Left ventricle myocardium inferior (tissue), 1 donor: ENCODE measurements at regions not wholly inside any gene's neighbourhood (a gene's known extent, or its start where the extent isn't known, plus 50 kb on each side); places are given as distances from the start of the nearest gene placed in this dataset.

Experiments
- DNase-seq: peaks from one replicate; pipeline ENCODE4 v3.0.0-alpha.2; 2020
- H3K27ac ChIP-seq: fragments of 200-600 bp; replicated peaks from 2 replicates; pipeline ENCODE4 v1.8.0; 2021
- H3K27me3 ChIP-seq: fragments of 200-600 bp; 2 replicates; pipeline ENCODE4 v1.8.0; 2021; ENCODE audit warnings: low read depth
- H3K36me3 ChIP-seq: fragments of 200-600 bp; 2 replicates; pipeline ENCODE4 v1.8.0; 2021
- H3K4me1 ChIP-seq: fragments of 200-600 bp; 2 replicates; pipeline ENCODE4 v1.8.0; 2021
- H3K4me3 ChIP-seq: fragments of 200-600 bp; 2 replicates; pipeline ENCODE4 v1.8.0; 2021; ENCODE audit warnings: mild to moderate bottlenecking, moderate library complexity
- H3K9me3 ChIP-seq: fragments of 200-600 bp; replicated peaks from 2 replicates; pipeline ENCODE4 v1.8.0; 2021
- CTCF ChIP-seq: fragments of 200-600 bp; IDR thresholded peaks from 2 replicates; pipeline ENCODE4 v1.8.0; 2021; ENCODE audit warnings: antibody characterized with exemption, mild to moderate bottlenecking, borderline replicate concordance
- intact Hi-C: fragments of 100-400 bp; cut with micrococcal nuclease; formaldehyde crosslinking; loops from one replicate; pipeline ENCODE4 v1.11.0; 2022
- donor health status: DM: no; HTN: yes; CAD: no; lungs with severe emphysema.

GRCh38 chr9:20028192-20028848, 239.5 kb upstream of the SLC24A2 start:
- Histone ChIP-seq H3K27ac (peak overlapping the region; percentile 71), H3K36me3 (no peaks in the 10 kb centered on the region), H3K27me3 (no peaks in the 10 kb centered on the region), H3K9me3 (no peaks in the 10 kb centered on the region), H3K4me1 (peaks cover 37% of the 10 kb centered on the region), H3K4me3 (no peak overlapping the region)
- TF ChIP-seq CTCF = no peak
- no peak for DNase-seq
- intact Hi-C loops = no loop called here

GRCh38 chr9:20023961-20024571, 235.2 kb upstream of the SLC24A2 start:
- Histone ChIP-seq H3K9me3 (peaks cover 7% of the 10 kb centered on the region), H3K36me3 (no peaks in the 10 kb centered on the region), H3K4me3 (no peak overlapping the region), H3K27ac (no peak overlapping the region), H3K4me1 (peaks cover 13% of the 10 kb centered on the region), H3K27me3 (no peaks in the 10 kb centered on the region)
- intact Hi-C loops = no loop called here
- TF ChIP-seq CTCF = no peak
- DNase-seq = no peak

- H3K27me3 ChIP-seq = no peaks in the 10 kb centered on the region
- H3K4me1 ChIP-seq = peaks cover 10% of the 10 kb centered on the region
- intact Hi-C loops = no loop called here
- DNase-seq = no peak
- peaks cover 7% of the 10 kb centered on the region for H3K9me3 ChIP-seq
- TF ChIP-seq CTCF = no peak
- H3K36me3 ChIP-seq = no peaks in the 10 kb centered on the region
- no peak overlapping the region for H3K27ac ChIP-seq
- no peak overlapping the region for H3K4me3 ChIP-seq
These were observed 234.5 kb upstream of the SLC24A2 start for GRCh38 chr9:20023210-20023905.

- no peak for TF ChIP-seq CTCF
- intact Hi-C loops = no loop called here
- Histone ChIP-seq H3K9me3 (peaks cover 7% of the 10 kb centered on the region), H3K27me3 (no peaks in the 10 kb centered on the region), H3K4me3 (no peak overlapping the region), H3K4me1 (peaks cover under 1% of the 10 kb centered on the region), H3K27ac (no peak overlapping the region), H3K36me3 (no peaks in the 10 kb centered on the region)
- no peak for DNase-seq
These were observed 233.6 kb upstream of the SLC24A2 start for GRCh38 chr9:20022410-20022809.

GRCh38 chr9:20016611-20017010, 227.8 kb upstream of the SLC24A2 start:
- intact Hi-C loops = no loop called here
- no peak overlapping the region for H3K27ac ChIP-seq
- no peak for DNase-seq
- H3K27me3 ChIP-seq = no peaks in the 10 kb centered on the region
- H3K9me3 ChIP-seq = peaks cover 16% of the 10 kb centered on the region
- H3K4me3 ChIP-seq = no peak overlapping the region
- TF ChIP-seq CTCF = no peak
- peaks cover 6% of the 10 kb centered on the region for H3K4me1 ChIP-seq
- no peaks in the 10 kb centered on the region for H3K36me3 ChIP-seq
